Activated naive CD4-positive, alpha-beta T cell treated with anti-CD3 and anti-CD28 coated beads, Interleukin-2, amount 50 U/mL, for 24 hours (primary cell): ENCODE measurements at regions not wholly inside any gene's neighbourhood (a gene's known extent, or its start where the extent isn't known, plus 50 kb on each side); places are given as distances from the start of the nearest gene placed in this dataset.
"Not testable (repeated sequence)": the region's sequence is repeated elsewhere in the genome, so short reads cannot be mapped to it uniquely, and the experiment has no call there.

Source experiments
- H3K27ac Mint-ChIP-seq: one replicate; pipeline ENCODE4 v1.8.0; 2021; ENCODE audit warnings: mild to moderate bottlenecking, mixed read lengths
- H3K27me3 Mint-ChIP-seq: one replicate; pipeline ENCODE4 v1.8.0; 2021; ENCODE audit warnings: mixed read lengths
- H3K36me3 Mint-ChIP-seq: one replicate; pipeline ENCODE4 v1.8.0; 2021; ENCODE audit warnings: mixed read lengths
- H3K4me1 Mint-ChIP-seq: one replicate; pipeline ENCODE4 v1.8.0; 2021; ENCODE audit warnings: mixed read lengths
- H3K4me3 Mint-ChIP-seq: one replicate; pipeline ENCODE4 v1.8.0; 2021; ENCODE audit warnings: mild to moderate bottlenecking, mixed read lengths
- H3K9me3 Mint-ChIP-seq: one replicate; pipeline ENCODE4 v1.8.0; 2021; ENCODE audit warnings: mixed read lengths

GRCh38 chr9:88884291-88884690, 107.0 kb upstream of the S1PR3 start:
- not testable (repeated sequence) for H3K27ac Mint-ChIP-seq, H3K4me3 Mint-ChIP-seq

GRCh38 chr9:88886762-88887161, 104.5 kb upstream of the S1PR3 start:
- H3K27me3 Mint-ChIP-seq, H3K27ac Mint-ChIP-seq: not testable (repeated sequence)

More at GRCh38 chr9:88884291-88884690, 107.0 kb upstream of the S1PR3 start:
- peaks cover 16% of the 10 kb centered on the region for H3K4me1 Mint-ChIP-seq
- not testable (repeated sequence) for H3K27me3 Mint-ChIP-seq, H3K9me3 Mint-ChIP-seq, H3K36me3 Mint-ChIP-seq

GRCh38 chr9:88889386-88889785, 101.9 kb upstream of the S1PR3 start:
- Mint-ChIP-seq H3K4me1 (peaks cover 20% of the 10 kb centered on the region), H3K4me3 (no peak overlapping the region), H3K36me3 (no peaks in the 10 kb centered on the region)

More at GRCh38 chr9:88886762-88887161, 104.5 kb upstream of the S1PR3 start:
- not testable (repeated sequence) for H3K9me3 Mint-ChIP-seq, H3K36me3 Mint-ChIP-seq, H3K4me3 Mint-ChIP-seq
- peaks cover 25% of the 10 kb centered on the region for H3K4me1 Mint-ChIP-seq

GRCh38 chr9:88890546-88890945, 100.7 kb upstream of the S1PR3 start:
- H3K9me3 Mint-ChIP-seq: no peaks in the 10 kb centered on the region
- no peak overlapping the region for H3K27ac Mint-ChIP-seq
- H3K4me3 Mint-ChIP-seq: no peak overlapping the region
- H3K36me3 Mint-ChIP-seq: no peaks in the 10 kb centered on the region
- H3K27me3 Mint-ChIP-seq: peaks cover 19% of the 10 kb centered on the region
- H3K4me1 Mint-ChIP-seq: peaks cover 8% of the 10 kb centered on the region

More at GRCh38 chr9:88889386-88889785, 101.9 kb upstream of the S1PR3 start:
- Mint-ChIP-seq H3K27ac (no peak overlapping the region), H3K27me3 (peaks cover 17% of the 10 kb centered on the region), H3K9me3 (peaks cover 2% of the 10 kb centered on the region)

- Mint-ChIP-seq H3K4me3 (no peak overlapping the region), H3K4me1 (peaks cover 8% of the 10 kb centered on the region), H3K27me3 (peaks cover 19% of the 10 kb centered on the region), H3K27ac (no peak overlapping the region), H3K36me3 (no peaks in the 10 kb centered on the region), H3K9me3 (no peaks in the 10 kb centered on the region)
Observed at GRCh38 chr9:88891040-88891439, 100.2 kb upstream of the S1PR3 start.

- Mint-ChIP-seq H3K4me1 (peaks cover 8% of the 10 kb centered on the region), H3K27ac (no peak overlapping the region), H3K9me3 (no peaks in the 10 kb centered on the region), H3K27me3 (peaks cover 19% of the 10 kb centered on the region), H3K36me3 (no peaks in the 10 kb centered on the region), H3K4me3 (no peak overlapping the region)
Observed at GRCh38 chr9:88892724-88893123, 98.5 kb upstream of the S1PR3 start.

GRCh38 chr9:88897081-88897480, 94.2 kb upstream of the S1PR3 start:
- Mint-ChIP-seq H3K27ac (no peak overlapping the region), H3K4me3 (no peak overlapping the region), H3K27me3 (peaks cover 27% of the 10 kb centered on the region), H3K4me1 (no peaks in the 10 kb centered on the region), H3K36me3 (no peaks in the 10 kb centered on the region), H3K9me3 (no peaks in the 10 kb centered on the region)

- H3K4me1 Mint-ChIP-seq: no peaks in the 10 kb centered on the region
- no peaks in the 10 kb centered on the region for H3K36me3 Mint-ChIP-seq
- peaks cover 26% of the 10 kb centered on the region for H3K27me3 Mint-ChIP-seq
- H3K27ac Mint-ChIP-seq: no peak overlapping the region
- H3K9me3 Mint-ChIP-seq: no peaks in the 10 kb centered on the region
- no peak overlapping the region for H3K4me3 Mint-ChIP-seq
Observed at GRCh38 chr9:88898039-88898720, 93.1 kb upstream of the S1PR3 start.

GRCh38 chr9:88905506-88905905, 85.8 kb upstream of the S1PR3 start:
- Mint-ChIP-seq H3K4me1 (no peaks in the 10 kb centered on the region), H3K36me3 (peaks cover 9% of the 10 kb centered on the region), H3K9me3 (peaks cover 16% of the 10 kb centered on the region), H3K27ac (no peak overlapping the region), H3K4me3 (no peak overlapping the region), H3K27me3 (peaks cover 30% of the 10 kb centered on the region)

GRCh38 chr9:88915916-88916315, 75.4 kb upstream of the S1PR3 start:
- H3K36me3 Mint-ChIP-seq: peaks cover 6% of the 10 kb centered on the region
- H3K27me3 Mint-ChIP-seq: peaks cover 4% of the 10 kb centered on the region
- H3K4me1 Mint-ChIP-seq: peaks cover 22% of the 10 kb centered on the region
- H3K4me3 Mint-ChIP-seq: no peak overlapping the region
- no peak overlapping the region for H3K27ac Mint-ChIP-seq
- H3K9me3 Mint-ChIP-seq: no peaks in the 10 kb centered on the region

- no peaks in the 10 kb centered on the region for H3K9me3 Mint-ChIP-seq
- H3K36me3 Mint-ChIP-seq: peaks cover 6% of the 10 kb centered on the region
- peaks cover 32% of the 10 kb centered on the region for H3K4me1 Mint-ChIP-seq
- H3K27ac Mint-ChIP-seq: no peak overlapping the region
- peaks cover 4% of the 10 kb centered on the region for H3K27me3 Mint-ChIP-seq
- no peak overlapping the region for H3K4me3 Mint-ChIP-seq
Observed at GRCh38 chr9:88916894-88917293, 74.4 kb upstream of the S1PR3 start.

GRCh38 chr9:88917375-88917774, 73.9 kb upstream of the S1PR3 start:
- H3K9me3 Mint-ChIP-seq: no peaks in the 10 kb centered on the region
- H3K4me3 Mint-ChIP-seq: no peak overlapping the region
- no peak overlapping the region for H3K27ac Mint-ChIP-seq
- peaks cover 6% of the 10 kb centered on the region for H3K36me3 Mint-ChIP-seq
- peaks cover 37% of the 10 kb centered on the region for H3K4me1 Mint-ChIP-seq
- peaks cover 4% of the 10 kb centered on the region for H3K27me3 Mint-ChIP-seq

GRCh38 chr9:88918537-88918936, 72.7 kb upstream of the S1PR3 start:
- not testable (repeated sequence) for H3K36me3 Mint-ChIP-seq

GRCh38 chr9:88920645-88921044, 70.6 kb upstream of the S1PR3 start:
- H3K36me3 Mint-ChIP-seq: peaks cover 6% of the 10 kb centered on the region

More at GRCh38 chr9:88918537-88918936, 72.7 kb upstream of the S1PR3 start:
- not testable (repeated sequence) for H3K9me3 Mint-ChIP-seq, H3K27me3 Mint-ChIP-seq, H3K27ac Mint-ChIP-seq, H3K4me3 Mint-ChIP-seq
- H3K4me1 Mint-ChIP-seq: peaks cover 48% of the 10 kb centered on the region

GRCh38 chr9:88922091-88922490, 69.2 kb upstream of the S1PR3 start:
- Mint-ChIP-seq H3K27ac (no peak overlapping the region), H3K4me3 (peak overlapping the region; percentile 76), H3K9me3 (no peaks in the 10 kb centered on the region), H3K4me1 (peaks cover 56% of the 10 kb centered on the region), H3K27me3 (no peaks in the 10 kb centered on the region), H3K36me3 (peaks cover 6% of the 10 kb centered on the region)

More at GRCh38 chr9:88920645-88921044, 70.6 kb upstream of the S1PR3 start:
- H3K27me3 Mint-ChIP-seq: peaks cover 1% of the 10 kb centered on the region
- no peaks in the 10 kb centered on the region for H3K9me3 Mint-ChIP-seq
- peak overlapping the region; percentile 36 for H3K4me3 Mint-ChIP-seq
- H3K4me1 Mint-ChIP-seq: peaks cover 54% of the 10 kb centered on the region
- no peak overlapping the region for H3K27ac Mint-ChIP-seq

- Mint-ChIP-seq H3K4me1 (peaks cover 62% of the 10 kb centered on the region), H3K4me3 (peak overlapping the region; percentile 76)
Observed at GRCh38 chr9:88923092-88923491, 68.2 kb upstream of the S1PR3 start.

More at GRCh38 chr9:88923092-88923491, 68.2 kb upstream of the S1PR3 start:
- Mint-ChIP-seq H3K27me3 (no peaks in the 10 kb centered on the region), H3K9me3 (no peaks in the 10 kb centered on the region), H3K27ac (no peak overlapping the region), H3K36me3 (peaks cover 4% of the 10 kb centered on the region)
